SJSA1 (cell line): ENCODE measurements at regions not wholly inside any gene's neighbourhood (a gene's known extent, or its start where the extent isn't known, plus 50 kb on each side); places are given as distances from the start of the nearest gene placed in this dataset.
A peak's percentile ranks its signal among the peaks of the same experiment; 100 is the strongest.

Experiments
- DNase-seq, 2 experiments: peaks; one replicate each; pipeline ENCODE4 v3.0.0-alpha.2; 2015 to 2020; ENCODE audit warnings: low spot score in 2 of 2, low read depth in 1 of 2
- H3K27ac ChIP-seq: fragments of 250-450 bp; sonication (Bioruptor Pico); 2 replicates; pipeline ENCODE4 v1.5.1; 2020; ENCODE audit warnings: mild to moderate bottlenecking, moderate library complexity
- H3K27me3 ChIP-seq: fragments of 250-450 bp; sonication (Bioruptor Pico); replicated peaks from 2 replicates; pipeline ENCODE4 v1.5.1; 2020; ENCODE audit warnings: mild to moderate bottlenecking, moderate library complexity
- H3K36me3 ChIP-seq: fragments of 250-450 bp; sonication (Bioruptor Pico); 2 replicates; pipeline ENCODE4 v1.5.1; 2020; ENCODE audit warnings: mild to moderate bottlenecking
- H3K4me1 ChIP-seq: fragments of 250-450 bp; sonication (Bioruptor Pico); replicated peaks from 2 replicates; pipeline ENCODE4 v1.6.1; 2021; ENCODE audit warnings: mild to moderate bottlenecking
- H3K4me3 ChIP-seq: fragments of 250-450 bp; sonication (Bioruptor Pico); 2 replicates; pipeline ENCODE4 v1.5.1; 2020; ENCODE audit warnings: mild to moderate bottlenecking
- H3K9me3 ChIP-seq: fragments of 250-450 bp; sonication (Bioruptor Pico); replicated peaks from 2 replicates; pipeline ENCODE4 v1.5.1; 2020; ENCODE audit warnings: mild to moderate bottlenecking

GRCh38 chr15:31461375-31461774, 134.7 kb downstream of the KLF13 start:
- Histone ChIP-seq H3K4me3 (no peak overlapping the region), H3K27me3 (no peaks in the 10 kb centered on the region), H3K36me3 (no peaks in the 10 kb centered on the region), H3K4me1 (peaks cover 32% of the 10 kb centered on the region), H3K9me3 (no peaks in the 10 kb centered on the region), H3K27ac (no peak overlapping the region)
- peak in 1 of 2 experiments; percentile 22 for DNase-seq

GRCh38 chr15:31461911-31462480, 135.4 kb downstream of the KLF13 start:
- H3K36me3 ChIP-seq = no peaks in the 10 kb centered on the region
- no peaks in the 10 kb centered on the region for H3K27me3 ChIP-seq
- peak in 1 of 2 experiments; percentile 8 for DNase-seq
- H3K9me3 ChIP-seq = no peaks in the 10 kb centered on the region
- no peak overlapping the region for H3K27ac ChIP-seq
- peaks cover 26% of the 10 kb centered on the region for H3K4me1 ChIP-seq
- H3K4me3 ChIP-seq = no peak overlapping the region

GRCh38 chr15:31463521-31464102, 137.0 kb downstream of the KLF13 start:
- Histone ChIP-seq H3K36me3 (no peaks in the 10 kb centered on the region), H3K4me3 (no peak overlapping the region), H3K27ac (no peak overlapping the region), H3K4me1 (peaks cover 13% of the 10 kb centered on the region; the same call in 1 of the 2 replicates), H3K9me3 (no peaks in the 10 kb centered on the region), H3K27me3 (no peaks in the 10 kb centered on the region)
- peak in 1 of 2 experiments; percentile 15 for DNase-seq

GRCh38 chr15:31464216-31465082, 137.8 kb downstream of the KLF13 start:
- H3K27ac ChIP-seq = no peak overlapping the region
- DNase-seq = peak in 1 of 2 experiments; percentile 22
- H3K4me1 ChIP-seq = peaks cover 10% of the 10 kb centered on the region; the same call in 1 of the 2 replicates
- no peak overlapping the region for H3K4me3 ChIP-seq
- H3K27me3 ChIP-seq = no peaks in the 10 kb centered on the region
- H3K36me3 ChIP-seq = no peaks in the 10 kb centered on the region
- no peaks in the 10 kb centered on the region for H3K9me3 ChIP-seq

GRCh38 chr15:31465083-31465955, 138.7 kb downstream of the KLF13 start:
- Histone ChIP-seq H3K4me3 (no peak overlapping the region), H3K27me3 (no peaks in the 10 kb centered on the region), H3K9me3 (no peaks in the 10 kb centered on the region), H3K27ac (no peak overlapping the region), H3K4me1 (peaks cover 10% of the 10 kb centered on the region; the same call in 1 of the 2 replicates), H3K36me3 (no peaks in the 10 kb centered on the region)
- DNase-seq = peak in 1 of 2 experiments; percentile 27

- peak in 1 of 2 experiments; percentile 28 for DNase-seq
- H3K27me3 ChIP-seq = no peaks in the 10 kb centered on the region
- no peaks in the 10 kb centered on the region for H3K9me3 ChIP-seq
- H3K4me3 ChIP-seq = no peak overlapping the region
- H3K27ac ChIP-seq = no peak overlapping the region
- H3K4me1 ChIP-seq = peaks cover 21% of the 10 kb centered on the region
- H3K36me3 ChIP-seq = no peaks in the 10 kb centered on the region
Observed at GRCh38 chr15:31467361-31467760, 140.7 kb downstream of the KLF13 start.

GRCh38 chr15:31468911-31469785, 142.5 kb downstream of the KLF13 start:
- H3K27ac ChIP-seq = no peak overlapping the region
- no peaks in the 10 kb centered on the region for H3K36me3 ChIP-seq
- no peaks in the 10 kb centered on the region for H3K27me3 ChIP-seq
- no peak overlapping the region for H3K4me3 ChIP-seq
- H3K9me3 ChIP-seq = no peaks in the 10 kb centered on the region
- DNase-seq = no peak
- H3K4me1 ChIP-seq = peaks cover 35% of the 10 kb centered on the region

- Histone ChIP-seq H3K36me3 (no peaks in the 10 kb centered on the region), H3K4me1 (peaks cover 35% of the 10 kb centered on the region), H3K4me3 (no peak overlapping the region), H3K27ac (no peak overlapping the region), H3K9me3 (no peaks in the 10 kb centered on the region), H3K27me3 (no peaks in the 10 kb centered on the region)
- DNase-seq = no peak
Observed at GRCh38 chr15:31469786-31470525, 143.3 kb downstream of the KLF13 start.

- Histone ChIP-seq H3K9me3 (no peaks in the 10 kb centered on the region), H3K27ac (peak overlapping the region; percentile 78; the same call in 1 of the 2 replicates), H3K4me3 (no peak overlapping the region), H3K27me3 (no peaks in the 10 kb centered on the region), H3K4me1 (peaks cover 35% of the 10 kb centered on the region), H3K36me3 (no peaks in the 10 kb centered on the region)
- no peak for DNase-seq
Observed at GRCh38 chr15:31470756-31471155, 144.1 kb downstream of the KLF13 start.

- Histone ChIP-seq H3K27ac (peak overlapping the region; percentile 78), H3K36me3 (no peaks in the 10 kb centered on the region), H3K4me3 (no peak overlapping the region), H3K9me3 (no peaks in the 10 kb centered on the region), H3K27me3 (no peaks in the 10 kb centered on the region), H3K4me1 (peaks cover 35% of the 10 kb centered on the region)
- peak; percentile 87 to 90 for DNase-seq
Observed at GRCh38 chr15:31471731-31472430, 145.2 kb downstream of the KLF13 start.

- H3K27ac ChIP-seq = peak overlapping the region; percentile 78
- DNase-seq = peak; percentile 57 to 61
- H3K4me3 ChIP-seq = no peak overlapping the region
- no peaks in the 10 kb centered on the region for H3K9me3 ChIP-seq
- peaks cover 35% of the 10 kb centered on the region for H3K4me1 ChIP-seq
- H3K27me3 ChIP-seq = no peaks in the 10 kb centered on the region
- H3K36me3 ChIP-seq = no peaks in the 10 kb centered on the region
Observed at GRCh38 chr15:31472636-31473384, 146.2 kb downstream of the KLF13 start.
